NCI-H1417 (cell line): ENCODE measurements at regions not wholly inside any gene's neighbourhood (a gene's known extent, or its start where the extent isn't known, plus 50 kb on each side); places are given as distances from the start of the nearest gene placed in this dataset.

Source experiments
- DNase-seq, 3 experiments: peaks; one replicate each; lab custom pipeline; 2025; lab: John Stamatoyannopoulos, UW

DNA sequence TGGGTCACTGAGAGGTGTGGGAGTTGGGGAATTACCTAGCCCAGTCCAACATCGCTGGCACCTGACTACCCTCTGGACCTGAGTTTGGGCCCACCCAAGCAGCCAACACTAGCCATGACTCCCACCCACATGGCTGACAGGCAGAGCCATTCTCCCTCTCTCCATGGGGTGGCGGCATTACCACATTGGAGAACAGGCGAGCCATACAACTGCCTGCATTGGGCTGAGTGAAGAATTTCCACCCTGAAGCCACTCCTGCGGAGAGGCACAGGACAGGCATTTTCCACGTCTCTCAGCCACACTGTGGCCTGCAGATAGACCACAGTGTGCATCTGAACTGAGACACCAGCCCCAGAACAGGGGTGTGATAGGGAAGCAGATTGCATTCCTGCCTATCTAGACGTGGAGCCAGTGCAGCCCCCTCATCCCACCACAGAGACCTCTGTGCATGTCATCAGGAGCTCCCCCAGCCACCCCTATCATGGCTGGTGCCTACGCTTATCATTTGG, 58.2 kb upstream of the ANTXRL start:
- DNase-seq: peak; percentile 31 to 71 (median 32)

GRCh38 chr10:46229144-46229563, 57.6 kb upstream of the ANTXRL start:
- DNase-seq: peak in 1 of 3 experiments; percentile 5

DNA sequence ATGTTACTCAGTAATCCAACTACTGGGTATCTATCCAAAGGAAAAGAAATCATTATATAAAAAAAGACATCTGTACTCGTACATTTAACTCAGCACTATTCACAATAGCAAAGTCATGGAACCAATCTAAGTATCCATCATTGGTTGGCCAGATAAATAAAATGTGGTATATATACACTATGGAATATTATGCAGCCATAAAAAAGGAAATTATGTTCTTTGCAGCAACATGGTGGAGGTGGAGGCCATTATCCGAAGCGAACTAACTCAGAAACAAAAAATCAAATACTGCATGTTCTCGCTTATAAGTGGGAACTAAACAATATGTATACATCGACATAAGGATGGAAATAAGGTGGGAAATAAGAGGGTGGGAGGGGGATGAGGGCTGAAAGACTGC, 56.2 kb upstream of the ANTXRL start:
- DNase-seq: no peak

DNA sequence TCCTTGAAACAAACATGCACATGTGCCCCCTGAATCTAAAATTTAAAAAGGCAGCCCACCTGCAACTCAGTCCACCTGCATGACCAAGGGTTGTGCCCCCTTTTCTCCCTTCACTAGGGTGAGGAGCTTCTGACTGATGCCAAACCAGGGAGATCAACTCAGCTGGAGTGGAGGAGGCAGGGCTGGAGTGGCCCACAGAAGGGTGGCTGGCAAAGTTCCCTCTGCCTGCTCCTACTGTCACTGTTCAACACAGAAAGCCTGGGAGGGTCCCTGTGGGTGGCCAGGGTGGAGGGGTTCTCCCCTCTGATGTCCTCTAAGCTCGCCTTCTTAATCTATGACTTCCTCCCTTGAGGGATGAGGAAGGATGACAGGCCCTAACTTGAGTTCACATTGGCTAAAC, 55.7 kb upstream of the ANTXRL start:
- no peak for DNase-seq

DNA sequence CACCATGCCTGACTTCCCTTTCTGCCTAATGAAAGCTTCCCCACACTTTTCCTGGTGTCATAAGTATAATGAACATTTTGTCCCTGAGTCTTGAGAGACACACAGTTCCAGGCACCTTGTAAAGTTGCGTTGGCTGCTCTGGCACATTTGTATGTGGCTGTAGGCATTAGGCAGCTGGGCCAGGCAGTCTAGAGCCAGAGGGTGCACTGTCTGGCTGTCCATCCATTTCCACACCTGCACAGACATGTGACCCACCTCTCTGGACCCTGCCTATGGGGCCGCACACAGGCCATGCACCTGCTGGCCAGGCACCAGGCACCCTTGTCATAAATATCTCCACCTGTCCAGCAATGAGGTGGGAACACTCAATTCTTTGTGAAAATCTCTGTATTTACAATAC, 54.7 kb upstream of the ANTXRL start:
- DNase-seq: no peak

GRCh38 chr10:46232666-46233065, 54.1 kb upstream of the ANTXRL start:
- DNase-seq: no peak

DNA sequence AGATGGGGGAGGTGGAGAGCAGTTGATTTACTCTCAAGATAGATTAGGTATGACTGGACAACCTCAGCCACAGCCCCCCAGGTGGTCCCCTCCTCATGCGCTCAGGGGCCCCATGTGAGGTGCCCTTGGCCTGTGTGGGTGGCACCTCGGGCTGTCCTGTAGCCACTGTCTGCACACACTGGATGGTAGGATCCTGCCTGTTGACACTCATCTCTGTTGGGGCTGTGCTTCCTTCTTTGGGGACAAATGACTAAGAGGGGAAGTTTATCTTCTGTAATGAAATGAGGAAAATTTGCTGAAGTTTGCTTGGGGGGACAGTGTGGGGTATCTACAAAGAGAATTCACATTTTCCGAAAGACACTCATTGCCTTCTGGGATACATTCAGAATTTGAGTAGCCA, 53.6 kb upstream of the ANTXRL start:
- no peak for DNase-seq

- DNase-seq: no peak
Observed at GRCh38 chr10:46234026-46234425, 52.8 kb upstream of the ANTXRL start.

DNA sequence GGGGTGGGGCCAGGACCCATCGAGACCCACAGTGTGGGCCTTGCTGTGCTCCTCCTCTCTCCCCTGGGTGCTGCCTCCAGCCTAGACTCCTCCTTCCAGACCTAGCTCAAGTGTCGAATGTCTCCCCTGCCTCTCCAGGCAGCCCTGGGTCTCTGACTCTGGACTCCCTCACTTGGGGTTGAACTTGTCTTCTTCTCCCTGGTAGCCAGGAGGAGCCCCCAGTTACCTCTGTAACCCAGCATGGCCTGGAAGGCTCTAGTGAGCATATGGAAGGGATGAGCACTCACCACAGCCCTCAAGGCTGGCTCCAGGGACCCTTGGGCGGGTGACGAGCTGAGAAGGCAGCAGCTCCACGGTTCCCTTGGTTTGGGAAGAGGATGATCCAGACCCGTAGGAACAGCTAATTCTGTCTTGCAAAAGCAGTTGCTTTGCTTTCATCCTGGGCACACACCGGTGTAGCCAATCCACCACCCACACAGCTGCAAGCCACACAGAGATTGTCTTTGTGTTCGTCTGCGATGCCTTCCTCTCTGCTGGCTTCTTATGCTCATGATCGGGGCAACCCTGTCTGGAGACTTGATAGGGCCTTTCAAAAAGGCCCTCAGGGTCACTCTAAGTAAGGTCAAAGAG, 52.3 kb upstream of the ANTXRL start:
- DNase-seq: no peak

DNA sequence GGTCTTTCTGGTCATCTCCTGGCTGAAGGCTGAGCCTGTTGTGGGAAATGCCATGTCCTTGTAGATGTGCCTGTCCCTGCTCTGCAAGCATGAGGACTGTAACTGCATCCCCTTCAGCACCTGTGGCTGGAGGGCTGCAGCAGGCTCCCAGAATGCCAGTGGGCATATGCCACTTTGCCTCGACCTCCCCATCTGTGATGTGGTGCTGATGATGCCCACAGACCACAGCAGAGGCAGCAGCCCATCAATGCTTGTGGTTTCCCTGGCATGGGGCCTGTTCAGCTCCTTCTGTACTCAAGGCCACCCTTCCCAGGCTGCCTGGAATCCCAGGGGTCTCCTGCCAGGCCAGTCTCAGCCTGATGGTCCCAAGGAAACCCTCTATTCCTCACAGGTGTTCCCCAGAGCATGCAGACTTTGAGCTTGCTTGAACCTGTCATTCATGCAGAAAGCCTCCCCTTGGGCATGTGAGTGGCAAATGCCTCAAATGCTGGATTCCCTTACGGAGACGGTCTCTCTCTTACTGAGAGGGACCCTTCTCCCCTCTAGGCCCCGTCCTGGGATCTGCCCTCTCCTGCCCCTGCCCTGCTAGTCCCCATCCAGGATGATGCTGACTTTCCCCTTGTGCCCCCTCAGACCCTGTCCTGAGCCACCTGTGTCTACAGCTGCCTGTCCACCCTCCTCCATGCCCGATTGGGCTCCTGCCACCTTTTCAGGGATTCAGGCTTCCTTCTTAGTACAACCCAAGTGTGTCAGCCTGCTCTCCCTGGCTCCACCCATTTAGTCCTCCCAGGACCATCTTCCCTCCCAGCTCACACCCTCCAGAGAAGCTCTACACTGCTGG, 50.9 kb upstream of the ANTXRL start:
- DNase-seq: no peak

DNA sequence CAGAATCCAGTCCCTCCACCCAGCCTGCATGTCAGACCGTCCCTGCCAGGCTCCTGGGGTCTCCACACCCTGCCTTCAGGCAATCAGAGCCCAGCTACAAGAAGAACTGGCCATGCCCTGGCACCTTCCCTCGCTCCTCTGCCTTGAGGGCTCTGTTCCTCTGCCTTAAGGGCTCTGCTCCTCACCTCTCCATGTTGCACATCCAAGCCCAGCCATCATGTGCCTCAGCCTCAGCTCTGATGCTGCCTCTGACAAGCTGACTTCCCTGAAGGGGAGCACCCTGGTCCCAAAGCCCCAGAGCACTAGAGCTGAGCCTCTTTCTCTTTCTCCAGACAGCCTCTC, 50.3 kb upstream of the ANTXRL start:
- DNase-seq: no peak

DNA sequence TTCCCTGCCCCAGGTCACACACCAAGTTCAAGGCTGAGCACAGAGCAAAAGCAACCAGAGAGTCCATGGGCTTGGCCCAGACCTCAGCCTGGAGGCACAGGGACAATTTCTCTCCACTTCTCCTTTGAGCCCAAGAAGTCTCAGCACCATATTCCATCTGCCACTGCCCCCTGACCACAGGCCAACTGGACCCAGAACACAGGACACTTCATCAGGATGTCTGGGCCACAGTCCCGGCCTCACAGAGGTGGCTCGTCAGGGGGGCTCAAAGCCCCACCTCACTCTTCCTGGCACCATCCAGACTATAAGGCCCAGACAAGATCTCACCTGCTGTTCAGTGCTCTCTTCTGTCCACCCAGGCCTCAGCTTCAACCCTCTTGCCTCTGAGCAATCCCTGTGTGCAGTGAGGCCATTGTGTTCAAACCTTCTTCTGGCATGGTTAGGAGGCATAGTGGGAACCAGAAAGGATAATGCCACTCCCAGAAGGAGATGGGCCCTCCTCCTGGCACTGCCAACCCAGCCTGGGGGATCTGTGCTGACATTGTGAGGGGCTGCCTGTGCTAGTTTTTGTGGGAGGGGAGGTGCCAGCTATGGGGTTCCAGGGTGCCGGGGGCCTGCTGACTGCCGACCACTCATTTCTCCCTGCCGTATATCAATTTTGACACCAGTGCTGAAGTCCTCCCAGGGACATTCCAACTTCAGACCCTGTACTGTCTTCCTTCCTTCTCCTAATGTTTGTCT, 49.7 kb upstream of the ANTXRL start:
- DNase-seq: no peak
